ENCODE measurements at regions not wholly inside any gene's neighbourhood (a gene's known extent, or its start where the extent isn't known, plus 50 kb on each side); places are given as distances from the start of the nearest gene placed in this dataset.
A peak's percentile ranks its signal among the peaks of the same experiment; 100 is the strongest.

DNA sequence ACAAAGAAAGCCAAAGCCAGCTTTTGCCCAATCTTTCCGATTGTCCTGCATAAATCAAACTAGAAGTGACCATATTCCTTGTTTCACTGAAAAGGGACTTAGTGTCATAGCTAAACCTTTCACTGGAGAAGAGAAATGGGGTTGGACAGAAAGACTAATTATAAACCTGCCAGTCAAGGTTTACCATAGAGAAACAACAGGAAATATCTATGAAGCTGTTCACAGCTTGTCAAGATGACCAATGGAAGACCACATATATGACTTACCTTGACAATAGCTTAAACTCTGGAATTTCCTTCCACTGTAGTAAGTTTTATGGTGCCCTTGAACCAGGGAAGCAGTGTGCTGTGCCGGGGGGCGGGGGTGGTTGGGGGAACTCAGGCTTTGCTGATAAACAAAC lies 107.7 kb upstream of the PHACTR1 start:
- TF ChIP-seq, protein P1, sequence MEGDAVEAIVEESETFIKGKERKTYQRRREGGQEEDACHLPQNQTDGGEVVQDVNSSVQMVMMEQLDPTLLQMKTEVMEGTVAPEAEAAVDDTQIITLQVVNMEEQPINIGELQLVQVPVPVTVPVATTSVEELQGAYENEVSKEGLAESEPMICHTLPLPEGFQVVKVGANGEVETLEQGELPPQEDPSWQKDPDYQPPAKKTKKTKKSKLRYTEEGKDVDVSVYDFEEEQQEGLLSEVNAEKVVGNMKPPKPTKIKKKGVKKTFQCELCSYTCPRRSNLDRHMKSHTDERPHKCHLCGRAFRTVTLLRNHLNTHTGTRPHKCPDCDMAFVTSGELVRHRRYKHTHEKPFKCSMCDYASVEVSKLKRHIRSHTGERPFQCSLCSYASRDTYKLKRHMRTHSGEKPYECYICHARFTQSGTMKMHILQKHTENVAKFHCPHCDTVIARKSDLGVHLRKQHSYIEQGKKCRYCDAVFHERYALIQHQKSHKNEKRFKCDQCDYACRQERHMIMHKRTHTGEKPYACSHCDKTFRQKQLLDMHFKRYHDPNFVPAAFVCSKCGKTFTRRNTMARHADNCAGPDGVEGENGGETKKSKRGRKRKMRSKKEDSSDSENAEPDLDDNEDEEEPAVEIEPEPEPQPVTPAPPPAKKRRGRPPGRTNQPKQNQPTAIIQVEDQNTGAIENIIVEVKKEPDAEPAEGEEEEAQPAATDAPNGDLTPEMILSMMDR (IDR thresholded peaks at IDR 0.05; ENCODE audit: insufficient read depth, low read depth, low read length), result no peak
- no peak for DNase-seq (ENCODE audit: low read depth)
- no peak overlapping the region for H3K4me3 ChIP-seq (ENCODE audit: low read depth, low read length)

DNA sequence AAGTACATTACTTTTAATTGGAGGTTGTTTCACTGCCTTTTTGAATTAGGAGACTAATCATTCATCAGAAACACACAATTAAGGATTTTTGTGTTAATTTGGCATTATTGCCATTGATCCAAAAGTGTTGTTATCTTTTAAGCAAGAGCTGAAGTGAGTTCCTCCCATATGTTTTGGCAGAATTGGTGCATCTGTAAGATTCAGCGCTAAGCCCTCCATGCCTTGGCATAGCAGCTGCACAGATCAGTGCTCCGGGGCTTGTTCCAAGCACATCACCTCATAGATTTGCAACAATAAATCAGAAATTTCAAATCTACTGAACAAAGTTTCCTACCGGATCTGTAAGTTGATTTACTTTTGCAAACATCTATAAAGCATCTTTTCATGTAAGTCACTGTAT lies 106.8 kb upstream of the PHACTR1 start:
- no peak overlapping the region for H3K4me3 ChIP-seq (ENCODE audit: low read depth, low read length)
- no peak for DNase-seq (ENCODE audit: low read depth)
- TF ChIP-seq, protein P1 (IDR thresholded peaks at IDR 0.05; ENCODE audit: insufficient read depth, low read depth, low read length), result no peak

DNA sequence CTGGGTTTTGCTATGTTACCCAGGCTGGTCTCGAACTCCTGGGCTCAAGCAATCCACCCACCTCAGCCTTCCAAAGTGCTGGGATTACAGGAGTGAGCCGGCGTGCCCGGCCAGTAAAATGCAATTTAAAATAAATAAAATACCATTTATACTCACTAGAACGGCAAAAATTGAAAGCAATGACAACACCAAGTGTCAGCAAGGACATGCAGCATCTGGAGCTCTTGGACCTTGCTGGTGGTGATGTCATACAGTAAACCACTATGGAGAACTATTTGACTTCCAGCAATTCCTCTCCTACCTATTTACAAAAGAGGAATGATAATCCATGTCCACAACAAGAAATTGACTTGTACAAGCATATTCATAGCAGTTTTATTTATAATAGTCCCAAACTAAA lies 105.7 kb upstream of the PHACTR1 start:
- no peak for DNase-seq (ENCODE audit: low read depth)
- no peak overlapping the region for H3K4me3 ChIP-seq (ENCODE audit: low read depth, low read length)
- TF ChIP-seq, protein P1 (IDR thresholded peaks at IDR 0.05; ENCODE audit: insufficient read depth, low read depth, low read length), result no peak

DNA sequence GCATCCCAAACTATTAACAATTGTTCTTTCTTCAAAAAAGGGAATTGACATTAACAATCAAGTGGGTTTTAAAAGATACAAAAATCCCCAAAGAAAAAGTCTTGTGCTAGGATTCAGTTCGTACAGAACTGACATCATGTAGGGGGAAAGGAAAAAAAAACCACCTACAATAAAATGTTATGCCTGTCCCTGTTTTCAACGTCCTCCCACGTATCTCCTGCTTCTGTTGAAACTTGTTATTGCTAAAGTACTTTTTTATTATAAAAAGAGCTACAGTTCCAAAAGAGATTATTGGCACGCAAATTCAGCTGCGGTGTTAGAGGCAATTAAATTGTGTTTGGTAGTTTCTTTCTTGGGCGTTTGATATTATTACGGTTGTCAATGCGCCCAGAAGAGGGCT lies 102.8 kb upstream of the PHACTR1 start:
- peak; percentile 53 for DNase-seq (ENCODE audit: low read depth)
- TF ChIP-seq, protein P1 (IDR thresholded peaks at IDR 0.05; ENCODE audit: insufficient read depth, low read depth, low read length), result no peak
- H3K4me3 ChIP-seq (ENCODE audit: low read depth, low read length), result no peak overlapping the region

GRCh38 chr6:12614456-12614855 lies 102.1 kb upstream of the PHACTR1 start:
- peak; percentile 37 for DNase-seq (ENCODE audit: low read depth)
- TF ChIP-seq, protein P1 (IDR thresholded peaks at IDR 0.05; ENCODE audit: insufficient read depth, low read depth, low read length), result no peak
- H3K4me3 ChIP-seq (ENCODE audit: low read depth, low read length), result no peak overlapping the region

GRCh38 chr6:12618296-12618695 lies 98.3 kb upstream of the PHACTR1 start:
- TF ChIP-seq, protein P1 (IDR thresholded peaks at IDR 0.05; ENCODE audit: insufficient read depth, low read depth, low read length), result no peak
- DNase-seq (ENCODE audit: low read depth), result no peak

GRCh38 chr6:12621754-12622153 lies 94.8 kb upstream of the PHACTR1 start:
- H3K4me3 ChIP-seq (ENCODE audit: low read depth, low read length), result no peak overlapping the region
- no peak for DNase-seq (ENCODE audit: low read depth)
- TF ChIP-seq, protein P1 (IDR thresholded peaks at IDR 0.05; ENCODE audit: insufficient read depth, low read depth, low read length), result no peak

More at GRCh38 chr6:12618296-12618695, 98.3 kb upstream of the PHACTR1 start:
- H3K4me3 ChIP-seq (ENCODE audit: low read depth, low read length), result no peak overlapping the region
